ENCODE measurements at regions not wholly inside any gene's neighbourhood (a gene's known extent, or its start where the extent isn't known, plus 50 kb on each side); places are given as distances from the start of the nearest gene placed in this dataset.

DNA sequence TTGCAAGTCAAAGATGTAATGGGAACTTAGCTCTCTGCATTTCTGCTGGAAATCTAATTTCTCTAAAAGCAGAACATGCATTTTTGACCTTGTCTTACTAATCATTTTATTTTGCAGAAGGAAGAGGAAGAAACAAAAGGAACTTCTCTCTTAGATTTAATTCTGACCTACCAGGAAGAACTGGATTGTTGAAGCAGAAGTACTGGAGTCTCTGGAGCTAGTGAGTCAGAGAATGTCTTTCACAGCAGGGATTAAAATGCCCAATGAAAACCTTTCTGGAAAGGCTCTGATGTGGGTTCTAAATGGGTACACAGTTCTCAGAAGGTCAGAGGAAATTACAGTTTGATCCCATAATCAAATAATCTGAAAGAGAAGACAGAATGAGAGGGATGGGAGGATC lies 70.8 kb upstream of the GNG2 start:
- TF ChIP-seq RCOR1 (conservative IDR thresholded peaks at IDR 0.05; ENCODE audit: low read depth, low read length) (no peak), EZH2 (IDR thresholded peaks at IDR 0.05; ENCODE audit: borderline replicate concordance, control insufficient read depth, low read depth, low read length) (no peak), SMC3 (IDR thresholded peaks at IDR 0.05; ENCODE audit: borderline replicate concordance, low read length) (no peak), TCF12 (IDR thresholded peaks at IDR 0.05; ENCODE audit: low read depth, low read length) (no peak), YY1 (IDR thresholded peaks at IDR 0.05; ENCODE audit: low read depth, low read length) (no peak), POLR2AphosphoS5 (IDR thresholded peaks at IDR 0.05; ENCODE audit: low read length) (no peak), SUZ12 (IDR thresholded peaks at IDR 0.05; ENCODE audit: unreplicated experiment) (no peak), BACH1 (IDR thresholded peaks at IDR 0.05; ENCODE audit: borderline replicate concordance) (no peak), RAD21 (IDR thresholded peaks at IDR 0.05; ENCODE audit: insufficient read depth, low read depth, low read length) (no peak)
- TF ChIP-seq, protein P1, sequence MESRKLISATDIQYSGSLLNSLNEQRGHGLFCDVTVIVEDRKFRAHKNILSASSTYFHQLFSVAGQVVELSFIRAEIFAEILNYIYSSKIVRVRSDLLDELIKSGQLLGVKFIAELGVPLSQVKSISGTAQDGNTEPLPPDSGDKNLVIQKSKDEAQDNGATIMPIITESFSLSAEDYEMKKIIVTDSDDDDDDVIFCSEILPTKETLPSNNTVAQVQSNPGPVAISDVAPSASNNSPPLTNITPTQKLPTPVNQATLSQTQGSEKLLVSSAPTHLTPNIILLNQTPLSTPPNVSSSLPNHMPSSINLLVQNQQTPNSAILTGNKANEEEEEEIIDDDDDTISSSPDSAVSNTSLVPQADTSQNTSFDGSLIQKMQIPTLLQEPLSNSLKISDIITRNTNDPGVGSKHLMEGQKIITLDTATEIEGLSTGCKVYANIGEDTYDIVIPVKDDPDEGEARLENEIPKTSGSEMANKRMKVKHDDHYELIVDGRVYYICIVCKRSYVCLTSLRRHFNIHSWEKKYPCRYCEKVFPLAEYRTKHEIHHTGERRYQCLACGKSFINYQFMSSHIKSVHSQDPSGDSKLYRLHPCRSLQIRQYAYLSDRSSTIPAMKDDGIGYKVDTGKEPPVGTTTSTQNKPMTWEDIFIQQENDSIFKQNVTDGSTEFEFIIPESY (IDR thresholded peaks at IDR 0.05), result no peak
- TF ChIP-seq, protein P2, sequence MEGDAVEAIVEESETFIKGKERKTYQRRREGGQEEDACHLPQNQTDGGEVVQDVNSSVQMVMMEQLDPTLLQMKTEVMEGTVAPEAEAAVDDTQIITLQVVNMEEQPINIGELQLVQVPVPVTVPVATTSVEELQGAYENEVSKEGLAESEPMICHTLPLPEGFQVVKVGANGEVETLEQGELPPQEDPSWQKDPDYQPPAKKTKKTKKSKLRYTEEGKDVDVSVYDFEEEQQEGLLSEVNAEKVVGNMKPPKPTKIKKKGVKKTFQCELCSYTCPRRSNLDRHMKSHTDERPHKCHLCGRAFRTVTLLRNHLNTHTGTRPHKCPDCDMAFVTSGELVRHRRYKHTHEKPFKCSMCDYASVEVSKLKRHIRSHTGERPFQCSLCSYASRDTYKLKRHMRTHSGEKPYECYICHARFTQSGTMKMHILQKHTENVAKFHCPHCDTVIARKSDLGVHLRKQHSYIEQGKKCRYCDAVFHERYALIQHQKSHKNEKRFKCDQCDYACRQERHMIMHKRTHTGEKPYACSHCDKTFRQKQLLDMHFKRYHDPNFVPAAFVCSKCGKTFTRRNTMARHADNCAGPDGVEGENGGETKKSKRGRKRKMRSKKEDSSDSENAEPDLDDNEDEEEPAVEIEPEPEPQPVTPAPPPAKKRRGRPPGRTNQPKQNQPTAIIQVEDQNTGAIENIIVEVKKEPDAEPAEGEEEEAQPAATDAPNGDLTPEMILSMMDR (IDR thresholded peaks at IDR 0.05 in 2 of 3, conservative IDR thresholded peaks at IDR 0.05 in 1 of 3; ENCODE audit: control insufficient read depth in 2 of 3, extremely low read depth in 1 of 3, insufficient read depth in 1 of 3, low read depth in 3 of 3, low read length in 3 of 3), result no peak
- TF ChIP-seq, protein P3, sequence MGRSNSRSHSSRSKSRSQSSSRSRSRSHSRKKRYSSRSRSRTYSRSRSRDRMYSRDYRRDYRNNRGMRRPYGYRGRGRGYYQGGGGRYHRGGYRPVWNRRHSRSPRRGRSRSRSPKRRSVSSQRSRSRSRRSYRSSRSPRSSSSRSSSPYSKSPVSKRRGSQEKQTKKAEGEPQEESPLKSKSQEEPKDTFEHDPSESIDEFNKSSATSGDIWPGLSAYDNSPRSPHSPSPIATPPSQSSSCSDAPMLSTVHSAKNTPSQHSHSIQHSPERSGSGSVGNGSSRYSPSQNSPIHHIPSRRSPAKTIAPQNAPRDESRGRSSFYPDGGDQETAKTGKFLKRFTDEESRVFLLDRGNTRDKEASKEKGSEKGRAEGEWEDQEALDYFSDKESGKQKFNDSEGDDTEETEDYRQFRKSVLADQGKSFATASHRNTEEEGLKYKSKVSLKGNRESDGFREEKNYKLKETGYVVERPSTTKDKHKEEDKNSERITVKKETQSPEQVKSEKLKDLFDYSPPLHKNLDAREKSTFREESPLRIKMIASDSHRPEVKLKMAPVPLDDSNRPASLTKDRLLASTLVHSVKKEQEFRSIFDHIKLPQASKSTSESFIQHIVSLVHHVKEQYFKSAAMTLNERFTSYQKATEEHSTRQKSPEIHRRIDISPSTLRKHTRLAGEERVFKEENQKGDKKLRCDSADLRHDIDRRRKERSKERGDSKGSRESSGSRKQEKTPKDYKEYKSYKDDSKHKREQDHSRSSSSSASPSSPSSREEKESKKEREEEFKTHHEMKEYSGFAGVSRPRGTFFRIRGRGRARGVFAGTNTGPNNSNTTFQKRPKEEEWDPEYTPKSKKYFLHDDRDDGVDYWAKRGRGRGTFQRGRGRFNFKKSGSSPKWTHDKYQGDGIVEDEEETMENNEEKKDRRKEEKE (IDR thresholded peaks at IDR 0.05), result no peak

All from GM12878 (cell line).